NCI-H460 (cell line): ENCODE measurements at regions not wholly inside any gene's neighbourhood (a gene's known extent, or its start where the extent isn't known, plus 50 kb on each side); places are given as distances from the start of the nearest gene placed in this dataset.
"Not testable (repeated sequence)": the region's sequence is repeated elsewhere in the genome, so short reads cannot be mapped to it uniquely, and the experiment has no call there.

Experiments
- DNase-seq: peaks from one replicate; pipeline ENCODE4 v3.0.0-alpha.2; 2016; ENCODE audit warnings: low read depth; ENCODE audit errors: extremely low read depth

GRCh38 chr22:22169923-22170322 lies 74.7 kb upstream of the VPREB1 start:
- DNase-seq: no peak

- DNase-seq: no peak
Observed at GRCh38 chr22:22168941-22169867, 75.4 kb upstream of the VPREB1 start.

- DNase-seq: peak; percentile 51
Observed at GRCh38 chr22:22168190-22168940, 76.2 kb upstream of the VPREB1 start.

DNA sequence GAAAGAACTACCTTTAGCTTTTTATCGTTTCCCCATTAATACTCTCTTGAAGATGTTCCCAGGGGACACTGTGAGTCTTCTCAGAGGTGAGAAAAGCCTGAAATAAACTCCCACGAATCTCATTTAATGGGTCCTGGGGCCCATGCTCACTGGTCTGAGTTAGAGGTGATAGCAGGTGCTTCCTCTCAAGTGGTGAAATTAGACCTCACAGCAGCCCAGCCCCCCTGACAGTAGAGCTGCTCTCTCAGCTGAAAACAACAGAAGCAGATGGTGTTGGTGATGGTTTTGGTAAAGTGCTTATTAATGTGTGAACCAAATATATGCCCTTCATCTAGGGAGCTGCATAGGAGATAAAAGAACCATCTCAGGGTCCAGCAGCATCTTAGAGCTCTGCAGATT lies 76.8 kb upstream of the VPREB1 start:
- DNase-seq: no peak

DNA sequence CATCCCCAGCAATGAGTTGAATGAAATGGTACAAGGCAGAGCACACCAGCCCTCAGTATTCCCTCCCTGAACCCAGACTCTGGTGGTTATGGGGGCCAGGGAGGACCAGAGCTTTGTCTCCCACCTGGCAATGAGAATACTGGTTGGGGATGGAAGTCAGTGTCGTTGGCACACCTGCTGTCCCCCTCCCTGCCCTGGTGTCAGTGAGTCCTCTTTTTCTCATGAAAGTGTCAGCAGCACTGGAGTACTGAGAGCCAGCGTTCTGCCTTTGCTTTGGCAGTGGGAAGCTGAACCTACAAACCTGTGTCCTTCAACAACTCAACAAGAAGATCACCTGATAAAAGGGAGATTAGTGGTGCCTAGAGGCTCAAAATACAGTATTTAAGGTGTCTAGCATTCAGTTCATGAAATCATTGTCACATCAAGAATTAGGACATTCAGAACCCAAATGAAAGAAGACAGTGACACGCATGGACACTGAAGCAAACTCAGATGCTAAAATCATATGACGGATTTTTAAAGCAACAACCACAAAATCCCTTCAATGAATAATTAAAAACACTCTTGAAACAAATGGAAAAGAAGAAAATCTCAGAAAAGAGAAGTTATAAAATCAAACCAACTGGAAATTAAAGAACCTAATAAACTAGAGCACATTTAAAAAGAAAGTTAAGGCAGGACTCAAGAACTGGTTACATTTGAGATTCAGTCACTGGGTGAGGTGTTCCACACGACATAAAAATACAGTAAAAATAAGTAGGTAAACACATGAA lies 77.5 kb upstream of the VPREB1 start:
- no peak for DNase-seq

- DNase-seq: no peak
Observed at GRCh38 chr22:22165936-22166710, 78.5 kb upstream of the VPREB1 start.

- no peak for DNase-seq
Observed at GRCh38 chr22:22164541-22165272, 79.9 kb upstream of the VPREB1 start.

DNA sequence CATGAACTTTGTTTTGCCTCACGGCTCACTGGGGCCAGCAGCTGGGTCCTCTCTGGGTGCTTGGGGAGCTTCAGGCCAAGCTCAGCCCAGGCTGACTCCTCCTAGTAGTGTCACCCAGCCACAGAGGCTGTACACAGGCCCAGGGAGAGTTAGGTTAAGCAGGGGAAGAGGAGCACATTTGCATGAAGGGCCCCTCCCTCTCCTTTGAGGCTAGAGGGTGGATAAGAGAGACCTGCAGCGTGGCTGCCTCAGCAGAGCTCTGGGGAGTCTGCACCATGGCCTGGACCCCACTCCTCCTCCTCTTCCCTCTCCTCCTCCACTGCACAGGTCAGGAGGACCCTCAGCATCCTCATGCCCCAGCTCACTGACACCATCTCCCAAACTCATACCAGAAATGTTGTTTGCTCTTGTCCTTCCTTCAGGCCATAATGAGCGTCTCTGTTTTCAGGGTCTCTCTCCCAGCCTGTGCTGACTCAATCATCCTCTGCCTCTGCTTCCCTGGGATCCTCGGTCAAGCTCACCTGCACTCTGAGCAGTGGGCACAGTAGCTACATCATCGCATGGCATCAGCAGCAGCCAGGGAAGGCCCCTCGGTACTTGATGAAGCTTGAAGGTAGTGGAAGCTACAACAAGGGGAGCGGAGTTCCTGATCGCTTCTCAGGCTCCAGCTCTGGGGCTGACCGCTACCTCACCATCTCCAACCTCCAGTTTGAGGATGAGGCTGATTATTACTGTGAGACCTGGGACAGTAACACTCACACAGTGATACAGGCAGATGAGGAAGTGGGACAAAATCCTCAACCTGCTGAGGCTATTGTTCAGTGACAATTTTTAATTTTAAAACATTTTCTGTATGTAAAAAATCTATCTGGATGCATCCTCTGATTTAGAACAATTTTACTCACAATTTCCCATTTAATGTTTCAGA lies 82.4 kb upstream of the VPREB1 start:
- DNase-seq: no peak

DNA sequence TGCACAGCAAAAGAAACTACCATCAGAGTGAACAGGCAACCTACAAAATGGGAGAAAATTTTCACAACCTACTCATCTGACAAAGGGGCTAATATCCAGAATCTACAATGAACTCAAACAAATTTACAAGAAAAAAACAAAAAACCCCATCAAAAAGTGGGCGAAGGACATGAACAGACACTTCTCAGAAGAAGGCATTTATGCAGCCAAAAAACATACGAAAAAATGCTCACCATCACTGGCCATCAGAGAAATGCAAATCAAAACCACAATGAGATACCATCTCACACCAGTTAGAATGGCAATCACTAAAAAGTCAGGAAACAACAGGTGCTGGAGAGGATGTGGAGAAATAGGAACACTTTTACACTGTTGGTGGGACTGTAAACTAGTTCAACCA lies 83.8 kb upstream of the VPREB1 start:
- not testable (repeated sequence) for DNase-seq

- no peak for DNase-seq
Observed at GRCh38 chr22:22159384-22159783, 85.2 kb upstream of the VPREB1 start.

GRCh38 chr22:22158965-22159364 lies 85.6 kb upstream of the VPREB1 start:
- DNase-seq: no peak

DNA sequence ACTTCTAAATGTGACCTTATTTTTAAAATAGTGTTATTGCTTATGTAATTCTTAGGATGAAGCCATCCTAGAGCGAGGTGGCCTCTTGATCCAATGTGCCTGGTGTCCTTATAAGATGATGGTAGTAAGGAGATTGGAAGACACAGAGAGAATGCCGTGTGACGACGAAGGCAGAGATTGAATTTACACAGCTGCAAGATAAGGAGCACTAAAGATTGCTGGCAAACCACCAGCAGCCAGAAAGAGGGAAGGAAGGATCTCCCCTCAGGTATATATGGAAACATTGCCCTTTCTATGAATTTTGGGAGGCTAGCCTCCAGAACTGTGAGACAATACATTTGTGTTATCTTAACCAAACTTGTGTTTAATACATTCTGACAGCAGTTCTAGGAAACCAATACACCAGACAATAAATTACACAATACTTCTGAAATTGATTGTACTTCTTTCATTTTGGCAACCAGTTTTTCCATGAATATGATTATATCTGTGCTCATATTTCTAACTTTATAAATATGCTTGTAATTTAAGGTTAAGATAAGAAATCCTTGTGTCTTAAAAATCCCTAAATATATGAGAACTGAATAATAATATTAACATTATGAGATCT lies 86.3 kb upstream of the VPREB1 start:
- DNase-seq: no peak

DNA sequence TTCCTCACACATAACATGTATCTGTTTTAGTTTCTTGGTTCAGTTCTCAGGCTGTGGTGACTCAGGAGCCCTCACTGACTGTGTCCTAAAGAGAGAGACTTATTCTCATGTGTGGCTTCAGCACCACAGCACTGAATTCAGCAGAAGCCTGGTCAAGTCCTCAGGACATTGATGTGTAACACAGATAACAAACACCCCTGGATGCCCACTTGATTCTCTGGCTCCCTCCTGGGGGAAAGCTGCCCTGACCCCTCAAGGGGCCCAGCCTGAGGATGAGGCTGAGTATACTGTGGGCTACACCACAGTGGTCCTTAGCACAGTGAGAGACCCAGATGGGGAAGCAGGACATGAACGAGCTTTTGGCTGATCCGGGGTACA lies 87.2 kb upstream of the VPREB1 start:
- DNase-seq: no peak

GRCh38 chr22:22156716-22157347 lies 87.8 kb upstream of the VPREB1 start:
- DNase-seq: peak; percentile 61

GRCh38 chr22:22156348-22156715 lies 88.3 kb upstream of the VPREB1 start:
- DNase-seq: no peak

GRCh38 chr22:22155607-22156006 lies 89.0 kb upstream of the VPREB1 start:
- no peak for DNase-seq

GRCh38 chr22:22155146-22155545 lies 89.4 kb upstream of the VPREB1 start:
- DNase-seq: no peak

- DNase-seq: no peak
Observed at GRCh38 chr22:22154040-22154439, 90.5 kb upstream of the VPREB1 start.
